HCT116 (cell line): ENCODE measurements at regions not wholly inside any gene's neighbourhood (a gene's known extent, or its start where the extent isn't known, plus 50 kb on each side); places are given as distances from the start of the nearest gene placed in this dataset.

ENCODE experiments used
- POLR2A ChIP-seq: IDR thresholded peaks from 2 replicates; pipeline ENCODE4 v1.7.0; 2011; ENCODE audit warnings: borderline replicate concordance; ENCODE audit not compliant: insufficient read depth, insufficient read length; ENCODE audit errors: extremely low read depth
- POLR2AphosphoS5 ChIP-seq: IDR thresholded peaks from 2 replicates; pipeline ENCODE4 v1.6.1; 2011; ENCODE audit warnings: mild to moderate bottlenecking, low read depth, low read length, moderate library complexity
- TCF7L2 ChIP-seq: IDR thresholded peaks from 2 replicates; pipeline ENCODE4 v1.7.0; 2011; ENCODE audit warnings: borderline replicate concordance, inconsistent platforms; ENCODE audit not compliant: insufficient read depth, insufficient read length; ENCODE audit errors: extremely low read depth
- ZNF274 ChIP-seq: fragments of 200-500 bp; sonication (Bioruptor generic); IDR thresholded peaks from 2 replicates; pipeline ENCODE4 v1.6.1; 2014; ENCODE audit warnings: mild to moderate bottlenecking, low read depth, low read length, inconsistent platforms
- TF ChIP-seq, protein P1 (sequence below), 3 experiments: fragments of 200-600 bp in 1 of 3; sonication (generic) in 1 of 3; IDR thresholded peaks in 2 of 3; conservative IDR thresholded peaks in 1 of 3; 2 replicates each; pipeline ENCODE4 v1.5.1; 2012 to 2017; ENCODE audit warnings: low read depth in 2 of 3, low read length in 2 of 3, antibody characterized with exemption in 1 of 3, borderline replicate concordance in 1 of 3, control low read depth in 1 of 3, mild to moderate bottlenecking in 1 of 3, mixed read lengths in 1 of 3, mixed run types in 1 of 3, moderate library complexity in 1 of 3; ENCODE audit not compliant: insufficient read depth in 1 of 3
- TF ChIP-seq, protein P2 (sequence below): IDR thresholded peaks from 2 replicates; pipeline ENCODE4 v1.6.1; 2012

DNA sequence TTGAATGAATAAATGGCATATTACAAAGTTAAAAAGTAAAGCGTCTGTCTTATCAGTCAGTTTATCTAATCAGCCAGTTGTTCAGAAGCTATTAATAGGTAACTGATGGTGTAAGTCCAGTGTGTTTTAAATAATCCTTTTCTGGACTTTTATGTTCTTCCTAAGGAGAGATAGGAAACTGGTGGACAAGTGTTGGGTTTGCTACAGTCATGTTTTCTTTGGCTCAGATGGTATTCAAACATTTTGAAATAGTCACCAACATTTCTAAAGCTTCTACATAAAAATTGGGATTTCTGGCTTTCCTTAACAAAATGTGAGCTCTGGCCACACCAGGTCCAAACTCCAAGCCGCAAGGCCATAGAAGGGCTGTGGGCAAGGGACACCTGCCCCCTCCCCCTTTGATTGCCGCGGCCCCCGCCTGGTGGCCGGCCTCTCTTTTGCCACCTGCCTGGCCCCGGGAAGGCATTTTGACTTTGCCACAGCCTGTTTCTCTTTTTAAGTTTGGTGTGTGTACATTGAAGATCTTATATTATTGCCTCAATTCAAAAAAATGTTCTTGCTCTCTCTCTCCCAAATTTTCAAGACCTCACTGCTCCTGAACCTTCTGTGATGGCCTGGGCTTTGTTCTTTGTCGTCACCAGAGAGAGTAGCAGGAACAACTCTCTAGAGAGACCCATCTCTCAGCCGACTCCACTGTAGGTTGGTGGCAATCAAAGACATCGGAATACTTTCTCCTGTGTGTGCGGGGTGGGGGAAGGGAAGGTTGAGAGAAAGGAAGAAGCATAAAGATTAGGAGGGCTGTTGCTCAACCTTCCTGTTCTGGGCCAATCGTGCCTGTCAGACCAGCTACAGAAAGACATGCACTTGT is 84.0 kb upstream of the ZNF217 start:
- TF ChIP-seq, protein P1, sequence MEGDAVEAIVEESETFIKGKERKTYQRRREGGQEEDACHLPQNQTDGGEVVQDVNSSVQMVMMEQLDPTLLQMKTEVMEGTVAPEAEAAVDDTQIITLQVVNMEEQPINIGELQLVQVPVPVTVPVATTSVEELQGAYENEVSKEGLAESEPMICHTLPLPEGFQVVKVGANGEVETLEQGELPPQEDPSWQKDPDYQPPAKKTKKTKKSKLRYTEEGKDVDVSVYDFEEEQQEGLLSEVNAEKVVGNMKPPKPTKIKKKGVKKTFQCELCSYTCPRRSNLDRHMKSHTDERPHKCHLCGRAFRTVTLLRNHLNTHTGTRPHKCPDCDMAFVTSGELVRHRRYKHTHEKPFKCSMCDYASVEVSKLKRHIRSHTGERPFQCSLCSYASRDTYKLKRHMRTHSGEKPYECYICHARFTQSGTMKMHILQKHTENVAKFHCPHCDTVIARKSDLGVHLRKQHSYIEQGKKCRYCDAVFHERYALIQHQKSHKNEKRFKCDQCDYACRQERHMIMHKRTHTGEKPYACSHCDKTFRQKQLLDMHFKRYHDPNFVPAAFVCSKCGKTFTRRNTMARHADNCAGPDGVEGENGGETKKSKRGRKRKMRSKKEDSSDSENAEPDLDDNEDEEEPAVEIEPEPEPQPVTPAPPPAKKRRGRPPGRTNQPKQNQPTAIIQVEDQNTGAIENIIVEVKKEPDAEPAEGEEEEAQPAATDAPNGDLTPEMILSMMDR (IDR thresholded peaks at IDR 0.05 in 2 of 3, conservative IDR thresholded peaks at IDR 0.05 in 1 of 3; ENCODE audit: borderline replicate concordance in 1 of 3, insufficient read depth in 1 of 3, low read depth in 2 of 3, low read length in 2 of 3): no peak
- TF ChIP-seq, protein P2, sequence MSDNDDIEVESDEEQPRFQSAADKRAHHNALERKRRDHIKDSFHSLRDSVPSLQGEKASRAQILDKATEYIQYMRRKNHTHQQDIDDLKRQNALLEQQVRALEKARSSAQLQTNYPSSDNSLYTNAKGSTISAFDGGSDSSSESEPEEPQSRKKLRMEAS: no peak
- TF ChIP-seq TCF7L2: no peak
- TF ChIP-seq POLR2A: no peak
- TF ChIP-seq ZNF274: no peak
- no peak for TF ChIP-seq POLR2AphosphoS5
